ENCODE measurements at regions not wholly inside any gene's neighbourhood (a gene's known extent, or its start where the extent isn't known, plus 50 kb on each side); places are given as distances from the start of the nearest gene placed in this dataset.

- no peak for DNase-seq (ENCODE audit: low read depth in 2 of 2)
Measured at GRCh38 chr20:4303136-4303535, 54.0 kb upstream of the ADRA1D start.

- DNase-seq (ENCODE audit: low read depth in 2 of 2): no peak
Measured at GRCh38 chr20:4300921-4301320, 51.8 kb upstream of the ADRA1D start.

DNA sequence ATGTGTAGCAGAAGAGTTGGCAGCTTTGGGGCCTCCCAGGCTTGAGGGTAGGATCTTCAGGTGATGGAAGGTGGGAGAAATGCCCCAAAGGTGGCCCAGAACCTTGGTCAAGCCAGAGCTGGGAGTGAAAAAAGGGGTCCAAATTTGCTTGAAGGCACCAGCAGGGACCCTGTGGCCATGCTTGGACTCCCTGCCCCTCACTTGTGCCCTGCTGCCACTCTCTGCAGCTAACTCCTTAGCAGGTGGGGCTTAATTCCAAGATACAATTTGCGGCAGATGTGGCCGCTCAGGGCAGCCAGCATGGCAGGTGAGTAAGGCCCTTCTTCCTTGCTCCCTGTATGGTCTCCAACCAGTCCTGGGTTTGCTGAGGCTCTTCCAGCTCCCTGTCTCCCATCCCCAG lies 51.3 kb upstream of the ADRA1D start:
- DNase-seq (ENCODE audit: low read depth in 2 of 2): no peak

GRCh38 chr20:4299773-4300172 lies 50.7 kb upstream of the ADRA1D start:
- no peak for DNase-seq (ENCODE audit: low read depth in 2 of 2)

DNA sequence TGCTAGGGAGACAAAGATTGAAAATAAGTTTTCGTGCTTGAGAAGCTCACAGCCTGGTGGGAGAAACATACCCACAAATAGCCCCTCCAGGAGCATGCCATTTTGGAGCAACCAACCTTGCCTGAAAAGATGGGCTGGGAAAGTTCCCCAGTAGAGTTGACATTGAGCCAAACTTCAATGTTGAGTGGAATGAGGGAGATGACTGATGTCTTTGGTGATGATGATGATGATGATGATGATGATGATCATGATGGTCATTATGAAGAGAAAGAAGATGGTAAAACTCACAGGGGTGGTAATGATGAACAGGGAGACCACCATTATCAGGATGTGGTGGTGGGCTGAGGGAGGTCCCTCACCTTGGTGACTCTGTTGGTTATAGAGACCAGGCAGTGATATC lies 50.1 kb upstream of the ADRA1D start:
- DNase-seq (ENCODE audit: low read depth in 2 of 2): no peak

All from stimulated activated CD4-positive, alpha-beta T cell treated with anti-CD3 and anti-CD28 coated beads, Interleukin-15, amount 100 ng/mL, for 48 hours (primary cell).